ENCODE measurements at regions not wholly inside any gene's neighbourhood (a gene's known extent, or its start where the extent isn't known, plus 50 kb on each side); places are given as distances from the start of the nearest gene placed in this dataset.

GRCh38 chr16:11435576-11435975 is 90.3 kb downstream of the RMI2 start:
- Histone ChIP-seq H3K36me3 (no peaks in the 10 kb centered on the region), H3K27me3 (no peaks in the 10 kb centered on the region), H3K4me3 (no peak overlapping the region), H3K9me3 (peaks cover 0 to 6% of the 10 kb centered on the region in 2 donors), H3K4me1 (no peaks in the 10 kb centered on the region), H3K27ac (no peak overlapping the region)
- TF ChIP-seq CTCF (IDR thresholded peaks at IDR 0.05) (no peak), POLR2A (IDR thresholded peaks at IDR 0.05) (no peak)
- DNase-seq = no peak
- intact Hi-C loops (cut with DNase I; ENCODE audit: low total_unique reads) = no loop called here

GRCh38 chr16:11437069-11437468 is 91.8 kb downstream of the RMI2 start:
- TF ChIP-seq POLR2A (IDR thresholded peaks at IDR 0.05) (no peak), CTCF (IDR thresholded peaks at IDR 0.05) (no peak)
- Histone ChIP-seq H3K36me3 (no peaks in the 10 kb centered on the region), H3K9me3 (peaks cover 0 to 6% of the 10 kb centered on the region in 2 donors), H3K4me3 (no peak overlapping the region), H3K27me3 (no peaks in the 10 kb centered on the region), H3K4me1 (no peaks in the 10 kb centered on the region), H3K27ac (no peak overlapping the region)
- intact Hi-C loops (cut with DNase I; ENCODE audit: low total_unique reads) = no loop called here
- DNase-seq = no peak

GRCh38 chr16:11439790-11440656 is 94.8 kb downstream of the RMI2 start:
- no peaks in the 10 kb centered on the region for H3K4me1 ChIP-seq
- intact Hi-C loops (cut with DNase I; ENCODE audit: low total_unique reads) = no loop called here

GRCh38 chr16:11440657-11441012 is 95.4 kb downstream of the RMI2 start:
- TF ChIP-seq POLR2A (IDR thresholded peaks at IDR 0.05) (no peak), CTCF (IDR thresholded peaks at IDR 0.05) (no peak)
- H3K4me3 ChIP-seq = no peak overlapping the region
- intact Hi-C loops (cut with DNase I; ENCODE audit: low total_unique reads) = no loop called here

More at GRCh38 chr16:11439790-11440656, 94.8 kb downstream of the RMI2 start:
- Histone ChIP-seq H3K27me3 (no peaks in the 10 kb centered on the region), H3K27ac (no peak overlapping the region), H3K36me3 (no peaks in the 10 kb centered on the region), H3K4me3 (no peak overlapping the region), H3K9me3 (peaks cover 0 to 6% of the 10 kb centered on the region in 2 donors)
- no peak for TF ChIP-seq POLR2A (IDR thresholded peaks at IDR 0.05)
- TF ChIP-seq CTCF (IDR thresholded peaks at IDR 0.05) = no peak
- no peak for DNase-seq

GRCh38 chr16:11445486-11445885 is 100.2 kb downstream of the RMI2 start:
- intact Hi-C loops (cut with DNase I; ENCODE audit: low total_unique reads) = no loop called here
- no peaks in the 10 kb centered on the region for H3K27me3 ChIP-seq
- H3K9me3 ChIP-seq = no peaks in the 10 kb centered on the region
- H3K27ac ChIP-seq = no peak overlapping the region
- no peaks in the 10 kb centered on the region for H3K4me1 ChIP-seq
- TF ChIP-seq CTCF (IDR thresholded peaks at IDR 0.05) (no peak), POLR2A (IDR thresholded peaks at IDR 0.05) (no peak)
- no peak for DNase-seq
- no peak overlapping the region for H3K4me3 ChIP-seq
- no peaks in the 10 kb centered on the region for H3K36me3 ChIP-seq

More at GRCh38 chr16:11440657-11441012, 95.4 kb downstream of the RMI2 start:
- Histone ChIP-seq H3K27ac (no peak overlapping the region), H3K36me3 (no peaks in the 10 kb centered on the region), H3K4me1 (no peaks in the 10 kb centered on the region), H3K9me3 (peaks cover 0 to 6% of the 10 kb centered on the region in 2 donors), H3K27me3 (no peaks in the 10 kb centered on the region)
- no peak for DNase-seq

Data from uterus (tissue), 3 donors.